ENCODE measurements at regions not wholly inside any gene's neighbourhood (a gene's known extent, or its start where the extent isn't known, plus 50 kb on each side); places are given as distances from the start of the nearest gene placed in this dataset.
A peak's percentile ranks its signal among the peaks of the same experiment; 100 is the strongest.

DNA sequence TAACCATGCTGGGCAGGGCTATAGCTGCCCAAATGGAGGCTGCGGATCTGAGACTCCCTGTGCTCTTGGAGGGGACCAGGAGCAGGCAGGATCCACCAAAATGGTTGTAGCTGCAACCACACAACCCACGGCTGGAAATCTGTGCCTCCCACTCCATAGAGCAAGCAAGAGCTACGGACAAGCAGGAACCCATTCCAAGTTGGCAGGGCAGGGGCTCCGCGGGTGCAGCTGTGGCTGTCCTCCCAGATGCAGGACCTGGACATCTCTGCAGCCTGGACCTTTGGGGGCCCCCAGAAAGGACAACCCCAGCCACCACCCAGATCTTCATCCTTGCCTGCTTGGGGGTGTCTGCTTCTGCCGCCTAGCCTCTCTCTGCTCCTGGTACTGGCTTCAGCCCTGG is 154.1 kb upstream of the TRAM1L1 start:
- Mint-ChIP-seq H3K27me3 (no peaks in the 10 kb centered on the region), H3K36me3 (no peaks in the 10 kb centered on the region), H3K9me3 (peaks cover 0 to 8% (median 0%) of the 10 kb centered on the region in 9 donors), H3K4me1 (no peaks in the 10 kb centered on the region), H3K4me3 (no peak overlapping the region), H3K27ac (no peak overlapping the region)
- POLR2A ChIA-PET: no interaction called here
- ATAC-seq (no peak), DNase-seq (peak in 1 of 10 donors; percentile 1)

- no peak for ATAC-seq
- no peaks in the 10 kb centered on the region for H3K36me3 Mint-ChIP-seq
- POLR2A ChIA-PET: no interaction called here
Measured at GRCh38 chr4:117249333-117249732, 164.0 kb upstream of the TRAM1L1 start.

GRCh38 chr4:117264072-117264471 is 178.7 kb upstream of the TRAM1L1 start:
- no peaks in the 10 kb centered on the region for H3K4me1 Mint-ChIP-seq
- H3K36me3 Mint-ChIP-seq: no peaks in the 10 kb centered on the region
- no peaks in the 10 kb centered on the region for H3K27me3 Mint-ChIP-seq
- DNase-seq (no peak), ATAC-seq (no peak)
- H3K4me3 Mint-ChIP-seq: no peak overlapping the region
- H3K27ac Mint-ChIP-seq: no peak overlapping the region
- H3K9me3 Mint-ChIP-seq: peaks cover 0 to 27% (median 5%) of the 10 kb centered on the region in 9 donors
- POLR2A ChIA-PET: no interaction called here

More at GRCh38 chr4:117249333-117249732, 164.0 kb upstream of the TRAM1L1 start:
- H3K9me3 Mint-ChIP-seq: peaks cover 5 to 25% (median 10%) of the 10 kb centered on the region in 9 donors
- H3K27me3 Mint-ChIP-seq: no peaks in the 10 kb centered on the region
- no peak overlapping the region for H3K4me3 Mint-ChIP-seq
- no peaks in the 10 kb centered on the region for H3K4me1 Mint-ChIP-seq
- DNase-seq: no peak
- no peak overlapping the region for H3K27ac Mint-ChIP-seq

DNA sequence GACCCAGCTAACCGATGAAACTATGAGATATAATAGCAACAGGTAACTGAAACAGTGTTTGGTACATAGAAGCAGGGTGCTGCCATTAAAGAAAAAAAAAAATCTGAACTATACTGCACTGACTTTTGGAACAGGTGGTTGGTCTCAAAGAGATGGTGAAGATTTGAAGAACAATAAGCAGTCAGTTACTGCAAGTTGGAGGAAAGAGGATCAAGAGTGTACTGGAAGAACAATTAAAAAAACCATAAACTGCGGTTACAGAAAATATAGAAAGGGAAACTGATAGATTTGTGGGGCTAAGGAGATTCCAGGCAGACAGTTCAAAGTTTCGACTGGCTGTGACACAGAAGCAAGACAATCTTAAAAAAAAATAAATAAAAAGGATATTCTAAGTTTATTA is 181.9 kb upstream of the TRAM1L1 start:
- H3K4me3 Mint-ChIP-seq: no peak overlapping the region
- ATAC-seq: no peak
- H3K9me3 Mint-ChIP-seq: peaks cover 0 to 33% (median 5%) of the 10 kb centered on the region in 9 donors
- DNase-seq: no peak
- no peaks in the 10 kb centered on the region for H3K27me3 Mint-ChIP-seq
- H3K4me1 Mint-ChIP-seq: no peaks in the 10 kb centered on the region
- H3K27ac Mint-ChIP-seq: no peak overlapping the region
- POLR2A ChIA-PET: no interaction called here
- H3K36me3 Mint-ChIP-seq: no peaks in the 10 kb centered on the region

- Mint-ChIP-seq H3K27ac (no peak overlapping the region), H3K4me3 (no peak overlapping the region), H3K27me3 (no peaks in the 10 kb centered on the region), H3K36me3 (no peaks in the 10 kb centered on the region), H3K9me3 (peaks cover 0 to 14% (median 1%) of the 10 kb centered on the region in 9 donors), H3K4me1 (no peaks in the 10 kb centered on the region)
- POLR2A ChIA-PET: no interaction called here
- DNase-seq: no peak
- ATAC-seq: no peak
Measured at GRCh38 chr4:117284736-117285135, 199.4 kb upstream of the TRAM1L1 start.

DNA sequence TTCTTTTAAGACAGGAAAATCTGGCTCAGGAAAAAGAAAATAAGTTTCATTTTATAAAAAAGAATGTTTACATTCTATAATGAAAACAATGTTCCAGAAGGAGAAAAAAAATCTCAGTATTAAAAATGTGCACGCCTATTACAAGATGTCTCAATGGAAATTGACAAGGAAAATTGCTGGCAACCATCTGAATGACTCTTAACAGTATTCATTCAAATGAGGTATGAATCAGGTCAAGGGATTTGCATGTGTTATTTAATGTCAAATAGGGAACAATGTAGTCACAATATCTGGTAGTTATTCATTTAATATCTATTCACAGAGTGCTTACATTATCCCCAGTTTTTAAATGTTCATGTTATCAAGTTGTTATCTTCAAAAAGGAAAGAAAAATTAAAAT is 208.4 kb upstream of the TRAM1L1 start:
- no peak for DNase-seq
- Mint-ChIP-seq H3K4me1 (no peaks in the 10 kb centered on the region), H3K9me3 (peaks cover 0 to 2% (median 0%) of the 10 kb centered on the region in 9 donors), H3K36me3 (no peaks in the 10 kb centered on the region), H3K4me3 (no peak overlapping the region), H3K27ac (no peak overlapping the region), H3K27me3 (no peaks in the 10 kb centered on the region)
- ATAC-seq: no peak
- POLR2A ChIA-PET: no interaction called here

GRCh38 chr4:117302226-117302625 is 216.8 kb upstream of the TRAM1L1 start:
- DNase-seq: no peak
- ATAC-seq: no peak
- Mint-ChIP-seq H3K27ac (no peak overlapping the region), H3K9me3 (peaks cover 0 to 10% (median 2%) of the 10 kb centered on the region in 9 donors), H3K4me1 (no peaks in the 10 kb centered on the region), H3K27me3 (no peaks in the 10 kb centered on the region), H3K4me3 (no peak overlapping the region), H3K36me3 (no peaks in the 10 kb centered on the region)
- POLR2A ChIA-PET: no interaction called here

DNA sequence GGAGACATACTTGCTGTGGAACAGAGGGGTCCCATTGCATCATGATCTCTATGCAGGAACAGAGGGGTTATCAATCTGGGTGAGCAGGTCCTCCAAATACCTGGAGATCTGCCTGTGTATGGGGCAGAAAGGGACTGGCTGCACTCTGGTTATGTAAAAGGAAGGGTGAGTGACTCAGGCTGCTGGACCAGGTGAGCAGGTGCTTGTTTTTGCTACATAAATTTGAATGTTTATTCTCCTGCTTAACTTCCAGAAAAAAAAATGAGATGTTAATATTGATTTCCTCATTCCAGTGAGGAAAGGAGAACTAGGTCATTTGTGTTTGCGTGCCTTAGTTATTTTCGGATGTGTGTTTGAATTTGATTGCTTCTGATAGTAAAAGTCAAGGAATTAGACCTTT is 225.8 kb upstream of the TRAM1L1 start:
- H3K9me3 Mint-ChIP-seq: peaks cover 0 to 20% (median 11%) of the 10 kb centered on the region in 9 donors
- POLR2A ChIA-PET: no interaction called here

DNA sequence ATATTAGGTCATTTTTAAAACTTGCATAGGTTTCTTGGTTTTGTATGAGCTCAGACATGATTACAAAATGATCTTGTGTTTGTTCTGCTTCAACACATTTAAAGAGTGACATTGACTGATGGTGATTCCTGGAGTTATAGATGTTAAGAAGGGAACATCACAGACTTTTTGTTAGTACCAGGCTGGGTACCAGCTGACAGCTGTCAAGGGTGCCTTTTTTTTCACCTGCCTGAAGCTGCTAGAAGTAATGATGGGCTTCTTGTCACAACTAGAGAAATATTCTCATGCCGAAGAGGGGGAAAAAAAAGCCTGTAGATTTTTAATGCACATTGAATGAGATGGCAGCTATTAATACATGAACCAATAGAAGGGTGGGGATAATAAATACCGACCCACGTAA is 226.6 kb upstream of the TRAM1L1 start:
- POLR2A ChIA-PET: no interaction called here

More for the DNA sequence above, 225.8 kb upstream of the TRAM1L1 start:
- ATAC-seq (no peak), DNase-seq (no peak)
- Mint-ChIP-seq H3K4me1 (no peaks in the 10 kb centered on the region), H3K27me3 (no peaks in the 10 kb centered on the region), H3K36me3 (no peaks in the 10 kb centered on the region), H3K4me3 (no peak overlapping the region), H3K27ac (no peak overlapping the region)

GRCh38 chr4:117324851-117325491 is 239.6 kb upstream of the TRAM1L1 start:
- H3K27me3 Mint-ChIP-seq: no peaks in the 10 kb centered on the region
- ATAC-seq (no peak), DNase-seq (no peak)
- H3K4me1 Mint-ChIP-seq: no peaks in the 10 kb centered on the region
- POLR2A ChIA-PET: no interaction called here
- no peaks in the 10 kb centered on the region for H3K36me3 Mint-ChIP-seq
- H3K4me3 Mint-ChIP-seq: no peak overlapping the region
- H3K27ac Mint-ChIP-seq: no peak overlapping the region
- H3K9me3 Mint-ChIP-seq: peaks cover 0 to 13% (median 3%) of the 10 kb centered on the region in 9 donors

More for the DNA sequence above, 226.6 kb upstream of the TRAM1L1 start:
- H3K4me3 Mint-ChIP-seq: no peak overlapping the region
- H3K27ac Mint-ChIP-seq: no peak overlapping the region
- H3K4me1 Mint-ChIP-seq: no peaks in the 10 kb centered on the region
- peaks cover 0 to 20% (median 10%) of the 10 kb centered on the region in 9 donors for H3K9me3 Mint-ChIP-seq
- H3K27me3 Mint-ChIP-seq: no peaks in the 10 kb centered on the region
- ATAC-seq (no peak), DNase-seq (no peak)
- no peaks in the 10 kb centered on the region for H3K36me3 Mint-ChIP-seq

- Mint-ChIP-seq H3K27me3 (no peaks in the 10 kb centered on the region), H3K27ac (no peak overlapping the region), H3K4me1 (no peaks in the 10 kb centered on the region), H3K9me3 (peaks cover 0 to 13% (median 3%) of the 10 kb centered on the region in 9 donors), H3K4me3 (no peak overlapping the region), H3K36me3 (no peaks in the 10 kb centered on the region)
- ATAC-seq (no peak), DNase-seq (no peak)
- POLR2A ChIA-PET: no interaction called here
Measured at GRCh38 chr4:117326091-117326490, 240.7 kb upstream of the TRAM1L1 start.

DNA sequence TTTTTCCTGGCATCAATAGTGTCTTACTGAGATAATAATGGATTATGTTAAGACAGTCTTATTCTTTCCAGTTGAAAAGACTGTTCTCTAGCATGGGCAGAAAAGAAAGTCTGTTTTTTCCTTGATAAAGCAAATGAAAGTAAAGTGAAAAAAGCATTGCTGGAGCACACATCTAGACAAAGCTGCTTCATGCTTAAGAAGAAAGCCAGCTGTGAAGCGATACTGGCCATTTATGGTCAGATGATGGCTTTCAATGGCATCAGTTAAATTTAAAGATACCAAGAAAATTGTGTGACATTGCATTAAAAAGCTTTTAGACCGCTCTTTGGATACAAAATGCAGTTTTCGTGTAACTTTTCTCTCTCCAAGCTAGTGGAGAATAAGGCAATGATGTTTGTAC is 242.1 kb upstream of the TRAM1L1 start:
- no peak overlapping the region for H3K4me3 Mint-ChIP-seq
- H3K27me3 Mint-ChIP-seq: no peaks in the 10 kb centered on the region
- DNase-seq: no peak
- H3K36me3 Mint-ChIP-seq: no peaks in the 10 kb centered on the region
- peaks cover 0 to 13% (median 3%) of the 10 kb centered on the region in 9 donors for H3K9me3 Mint-ChIP-seq
- no peak for ATAC-seq
- no peak overlapping the region for H3K27ac Mint-ChIP-seq
- H3K4me1 Mint-ChIP-seq: no peaks in the 10 kb centered on the region
- POLR2A ChIA-PET: no interaction called here

GRCh38 chr4:117328333-117328732 is 243.0 kb upstream of the TRAM1L1 start:
- ATAC-seq: no peak
- POLR2A ChIA-PET: no interaction called here
- H3K9me3 Mint-ChIP-seq: peaks cover 0 to 13% (median 3%) of the 10 kb centered on the region in 9 donors
- H3K27ac Mint-ChIP-seq: no peak overlapping the region
- no peaks in the 10 kb centered on the region for H3K36me3 Mint-ChIP-seq
- no peaks in the 10 kb centered on the region for H3K27me3 Mint-ChIP-seq
- no peak overlapping the region for H3K4me3 Mint-ChIP-seq
- H3K4me1 Mint-ChIP-seq: no peaks in the 10 kb centered on the region
- no peak for DNase-seq

DNA sequence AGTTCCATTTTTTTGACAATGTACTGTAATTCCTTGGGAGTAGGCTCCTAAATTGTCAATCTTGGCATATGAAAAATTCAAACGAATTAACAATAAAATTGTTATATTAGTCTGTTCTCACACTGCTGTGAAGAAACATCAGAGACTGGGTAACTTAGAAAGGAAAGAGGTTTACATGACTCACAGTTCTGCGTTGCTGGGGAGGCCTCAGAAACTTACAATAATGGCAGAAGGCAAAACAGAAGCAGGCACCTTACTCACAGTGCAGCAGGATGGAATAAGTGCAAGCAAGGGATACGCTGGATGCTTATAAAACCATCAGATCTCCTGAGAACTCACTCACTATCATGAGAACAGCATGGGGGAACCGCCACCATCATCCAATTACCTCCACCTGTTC is 246.4 kb upstream of the TRAM1L1 start:
- no peak for ATAC-seq
- peaks cover 0 to 6% (median 0%) of the 10 kb centered on the region in 9 donors for H3K9me3 Mint-ChIP-seq
- DNase-seq: no peak

More for the DNA sequence above, 246.4 kb upstream of the TRAM1L1 start:
- Mint-ChIP-seq H3K36me3 (no peaks in the 10 kb centered on the region), H3K4me3 (no peak overlapping the region), H3K4me1 (no peaks in the 10 kb centered on the region), H3K27ac (no peak overlapping the region), H3K27me3 (no peaks in the 10 kb centered on the region)
- POLR2A ChIA-PET: no interaction called here

Measured in naive thymus-derived CD8-positive, alpha-beta T cell (primary cell).